ENCODE measurements at regions not wholly inside any gene's neighbourhood (a gene's known extent, or its start where the extent isn't known, plus 50 kb on each side); places are given as distances from the start of the nearest gene placed in this dataset.

DNA sequence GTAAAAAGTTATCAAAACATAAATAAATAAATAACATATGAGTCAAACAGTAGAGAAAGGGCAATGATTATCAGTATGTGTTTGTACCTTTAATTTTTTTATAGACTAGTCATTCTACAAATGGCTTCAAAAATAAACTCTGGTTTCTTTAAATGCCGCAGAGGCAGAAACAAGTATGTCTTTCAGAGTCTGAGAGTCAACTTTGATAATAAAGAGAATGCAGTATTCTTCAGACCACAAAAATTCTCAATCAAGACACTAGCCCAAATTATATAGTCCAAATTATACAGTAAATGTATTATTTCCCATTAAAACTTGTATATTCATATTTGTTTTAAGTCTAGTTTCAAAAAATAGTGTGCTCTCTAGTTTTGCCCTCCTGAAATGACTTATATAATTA is 1142.3 kb downstream of the NXPH1 start:
- no peaks in the 10 kb centered on the region for H3K4me1 Mint-ChIP-seq (ENCODE audit: low read depth)

DNA sequence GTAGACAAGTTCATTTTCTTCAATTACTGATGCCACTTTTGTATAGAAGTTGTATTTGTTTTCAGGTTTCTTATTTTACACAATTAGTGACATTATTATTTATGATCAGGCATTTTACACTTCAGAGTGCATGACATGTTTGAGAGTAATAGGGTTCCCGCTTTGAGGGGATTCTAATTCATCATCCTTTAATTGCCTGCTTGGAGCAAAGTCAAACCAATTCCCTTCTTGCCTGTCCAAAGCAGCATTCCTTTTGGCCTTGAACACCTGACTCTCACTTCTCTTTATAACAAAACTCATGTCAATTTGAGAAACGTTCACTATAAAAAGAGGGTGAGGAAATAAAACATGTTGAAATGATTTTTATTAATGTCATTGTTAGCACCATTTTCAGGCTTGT is 1149.4 kb downstream of the NXPH1 start:
- TF ChIP-seq, protein P1, sequence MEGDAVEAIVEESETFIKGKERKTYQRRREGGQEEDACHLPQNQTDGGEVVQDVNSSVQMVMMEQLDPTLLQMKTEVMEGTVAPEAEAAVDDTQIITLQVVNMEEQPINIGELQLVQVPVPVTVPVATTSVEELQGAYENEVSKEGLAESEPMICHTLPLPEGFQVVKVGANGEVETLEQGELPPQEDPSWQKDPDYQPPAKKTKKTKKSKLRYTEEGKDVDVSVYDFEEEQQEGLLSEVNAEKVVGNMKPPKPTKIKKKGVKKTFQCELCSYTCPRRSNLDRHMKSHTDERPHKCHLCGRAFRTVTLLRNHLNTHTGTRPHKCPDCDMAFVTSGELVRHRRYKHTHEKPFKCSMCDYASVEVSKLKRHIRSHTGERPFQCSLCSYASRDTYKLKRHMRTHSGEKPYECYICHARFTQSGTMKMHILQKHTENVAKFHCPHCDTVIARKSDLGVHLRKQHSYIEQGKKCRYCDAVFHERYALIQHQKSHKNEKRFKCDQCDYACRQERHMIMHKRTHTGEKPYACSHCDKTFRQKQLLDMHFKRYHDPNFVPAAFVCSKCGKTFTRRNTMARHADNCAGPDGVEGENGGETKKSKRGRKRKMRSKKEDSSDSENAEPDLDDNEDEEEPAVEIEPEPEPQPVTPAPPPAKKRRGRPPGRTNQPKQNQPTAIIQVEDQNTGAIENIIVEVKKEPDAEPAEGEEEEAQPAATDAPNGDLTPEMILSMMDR (IDR thresholded peaks at IDR 0.05; ENCODE audit: unreplicated experiment), result no peak
- Mint-ChIP-seq H3K4me1 (ENCODE audit: low read depth) (peaks cover 1% of the 10 kb centered on the region), H3K4me3 (ENCODE audit: low read depth) (no peak overlapping the region), H3K27me3 (no peaks in the 10 kb centered on the region), H3K9me3 (ENCODE audit: low read depth) (no peaks in the 10 kb centered on the region), H3K36me3 (ENCODE audit: insufficient read depth) (no peaks in the 10 kb centered on the region), H3K27ac (no peak overlapping the region)
- no peak for DNase-seq (ENCODE audit: low spot score, unreplicated experiment)

More for the DNA sequence above, 1142.3 kb downstream of the NXPH1 start:
- Mint-ChIP-seq H3K27ac (no peak overlapping the region), H3K36me3 (ENCODE audit: insufficient read depth) (no peaks in the 10 kb centered on the region), H3K9me3 (ENCODE audit: low read depth) (no peaks in the 10 kb centered on the region), H3K27me3 (no peaks in the 10 kb centered on the region), H3K4me3 (ENCODE audit: low read depth) (no peak overlapping the region)
- TF ChIP-seq, protein P1 (IDR thresholded peaks at IDR 0.05; ENCODE audit: unreplicated experiment), result no peak
- DNase-seq (ENCODE audit: low spot score, unreplicated experiment), result no peak

DNA sequence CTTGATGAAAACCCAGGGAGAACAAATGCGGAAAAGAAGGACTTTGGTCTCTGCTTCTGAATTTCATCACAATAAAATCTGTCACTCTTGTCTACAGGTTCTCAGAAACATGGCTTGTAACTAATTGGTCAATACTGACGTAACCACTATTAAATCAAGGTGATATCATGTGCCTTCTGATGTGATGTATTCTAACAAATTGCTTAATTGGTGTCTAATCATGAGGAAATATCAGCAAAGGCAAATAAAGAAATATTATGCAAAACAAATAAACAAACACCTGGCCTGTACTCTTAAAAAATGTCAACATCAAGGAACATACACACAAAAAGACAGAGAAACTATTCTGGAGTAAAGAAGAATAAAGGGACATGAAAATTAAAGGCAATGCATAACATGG is 1165.0 kb downstream of the NXPH1 start:
- TF ChIP-seq, protein P1 (IDR thresholded peaks at IDR 0.05; ENCODE audit: unreplicated experiment), result no peak
- H3K4me3 Mint-ChIP-seq (ENCODE audit: low read depth), result no peak overlapping the region

DNA sequence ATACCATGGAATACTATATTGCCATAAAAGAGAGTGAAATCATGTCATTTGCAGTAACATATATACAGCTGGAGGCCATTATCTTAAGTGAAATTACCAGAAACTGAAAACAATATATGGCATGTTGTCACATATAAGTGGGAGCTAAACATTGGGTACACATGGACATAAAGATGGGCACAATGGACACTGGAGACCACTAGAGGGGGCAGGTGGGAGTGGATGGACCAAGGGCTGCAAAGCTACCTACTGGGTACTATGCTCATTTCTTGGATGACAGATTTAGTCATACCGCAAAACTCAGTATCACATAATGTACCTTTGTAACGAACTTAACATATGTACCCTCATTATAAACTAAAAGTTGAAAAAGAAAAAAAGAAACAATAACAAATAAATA is 1167.6 kb downstream of the NXPH1 start:
- Mint-ChIP-seq H3K4me1 (ENCODE audit: low read depth) (no peaks in the 10 kb centered on the region), H3K27me3 (no peaks in the 10 kb centered on the region), H3K27ac (no peak overlapping the region), H3K9me3 (ENCODE audit: low read depth) (no peaks in the 10 kb centered on the region), H3K36me3 (ENCODE audit: insufficient read depth) (no peaks in the 10 kb centered on the region), H3K4me3 (ENCODE audit: low read depth) (no peak overlapping the region)
- TF ChIP-seq, protein P1 (IDR thresholded peaks at IDR 0.05; ENCODE audit: unreplicated experiment), result peak; percentile 41
- DNase-seq (ENCODE audit: low spot score, unreplicated experiment), result no peak

More for the DNA sequence above, 1165.0 kb downstream of the NXPH1 start:
- DNase-seq (ENCODE audit: low spot score, unreplicated experiment), result no peak
- Mint-ChIP-seq H3K9me3 (ENCODE audit: low read depth) (peaks cover 5% of the 10 kb centered on the region), H3K27me3 (no peaks in the 10 kb centered on the region), H3K4me1 (ENCODE audit: low read depth) (no peaks in the 10 kb centered on the region), H3K27ac (no peak overlapping the region), H3K36me3 (ENCODE audit: insufficient read depth) (no peaks in the 10 kb centered on the region)

DNA sequence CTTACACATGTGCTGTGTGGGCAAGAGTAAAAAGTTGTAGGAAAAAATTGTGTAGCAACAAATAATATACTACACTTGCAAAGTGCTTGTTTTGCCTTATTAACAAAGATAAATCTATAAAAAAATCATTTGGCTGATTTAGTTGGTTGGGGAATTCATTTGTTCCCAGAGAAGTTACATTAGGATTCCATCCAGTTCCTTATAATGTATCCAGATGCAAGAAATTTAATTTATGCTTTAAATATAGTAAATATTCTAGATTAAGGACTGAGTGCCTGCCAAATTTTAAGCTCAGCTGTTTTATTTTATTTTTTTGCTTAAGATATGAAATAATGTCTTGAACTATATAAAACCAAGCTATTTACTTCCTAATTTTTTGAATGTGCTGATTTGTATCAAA is 1169.9 kb downstream of the NXPH1 start:
- no peaks in the 10 kb centered on the region for H3K4me1 Mint-ChIP-seq (ENCODE audit: low read depth)
- H3K4me3 Mint-ChIP-seq (ENCODE audit: low read depth), result no peak overlapping the region
- no peaks in the 10 kb centered on the region for H3K9me3 Mint-ChIP-seq (ENCODE audit: low read depth)
- no peak for DNase-seq (ENCODE audit: low spot score, unreplicated experiment)
- H3K36me3 Mint-ChIP-seq (ENCODE audit: insufficient read depth), result no peaks in the 10 kb centered on the region
- H3K27me3 Mint-ChIP-seq, result no peaks in the 10 kb centered on the region
- H3K27ac Mint-ChIP-seq, result no peak overlapping the region
- TF ChIP-seq, protein P1 (IDR thresholded peaks at IDR 0.05; ENCODE audit: unreplicated experiment), result no peak
